HepG2 (cell line): ENCODE measurements at regions not wholly inside any gene's neighbourhood (a gene's known extent, or its start where the extent isn't known, plus 50 kb on each side); places are given as distances from the start of the nearest gene placed in this dataset.

ENCODE experiments used
- ATAC-seq: fragments of 200-7000 bp; cut with Tn5 transposase; 3 replicates; pipeline ENCODE4 v1.9.1; 2020; ENCODE audit warnings: mild to moderate bottlenecking, moderate library complexity
- BruUV-seq: library from RNA; stranded (reverse); fragments of 400-500 nt; replicated peaks from 2 replicates; lab custom pipeline; 2021; lab: Mats Ljungman, UMichigan
- CTCF ChIA-PET: fragments of 300-600 bp; formaldehyde crosslinking; extraction: SDS; loops from one replicate; lab custom pipeline; 2021; ENCODE audit warnings: low total read pairs, inconsistent platforms, low intra/inter-chr PET ratio; lab: Yijun Ruan, JAX
- POLR2A ChIA-PET: fragments of 350-600 bp; sonication (Branson Sonifier 250); formaldehyde crosslinking; loops from one replicate; lab custom pipeline; 2020; ENCODE audit warnings: antibody characterized with exemption, inconsistent platforms; lab: Yijun Ruan, JAX
- DNase-seq: peaks from one replicate; pipeline ENCODE4 v3.0.0-alpha.2; 2015; ENCODE audit warnings: low spot score
- FAIRE-seq: peaks from 3 replicates; lab custom pipeline; 2011; peaks lifted over from hg19 to GRCh38; lab: Jason Lieb, UNC
- H2AFZ ChIP-seq: one replicate; pipeline ENCODE4 v1.6.1; 2011; ENCODE audit warnings: low read length, inconsistent platforms
- H3K27ac ChIP-seq: fragments of 300-600 bp; 3 replicates; pipeline ENCODE4 v1.8.0; 2011; ENCODE audit warnings: mixed run types, mild to moderate bottlenecking, mixed read lengths, low read length, inconsistent platforms; ENCODE audit not compliant: insufficient read depth; ENCODE audit errors: extremely low read length
- H3K27me3 ChIP-seq, 2 experiments: fragments of 200-600 bp in 1 of 2; 2 replicates in 1 of 2; 3 replicates in 1 of 2; pipeline versions ENCODE4 v1.6.0 to v1.8.0; 2011; ENCODE audit warnings: low read length in 2 of 2, mild to moderate bottlenecking in 2 of 2, moderate library complexity in 2 of 2, inconsistent platforms in 1 of 2; ENCODE audit not compliant: insufficient read depth in 2 of 2, control insufficient read depth in 1 of 2
- H3K36me3 ChIP-seq, 2 experiments: fragments of 200-600 bp in 1 of 2; replicated peaks in 1 of 2; 2 replicates in 1 of 2; 3 replicates in 1 of 2; pipeline versions ENCODE4 v1.5.1 to v1.8.0; 2011; ENCODE audit warnings: low read length in 2 of 2, inconsistent platforms in 1 of 2; ENCODE audit not compliant: insufficient read depth in 2 of 2, control insufficient read depth in 1 of 2
- H3K4me1 ChIP-seq: 2 replicates; pipeline ENCODE4 v1.5.1; 2012; ENCODE audit warnings: low read length, inconsistent platforms; ENCODE audit not compliant: insufficient read depth
- H3K4me2 ChIP-seq: 2 replicates; pipeline ENCODE4 v1.6.0; 2011; ENCODE audit warnings: low read depth, low read length, inconsistent platforms
- H3K4me3 ChIP-seq, 3 experiments: fragments of 200-600 bp in 1 of 3; sonication (generic), shearing (Covaris generic) in 1 of 3; replicated peaks in 1 of 3; 2 replicates each; pipeline ENCODE4 v1.5.1; 2011 to 2016; ENCODE audit warnings: low read length in 3 of 3, inconsistent platforms in 2 of 3, low read depth in 2 of 3, mild to moderate bottlenecking in 2 of 3, control low read depth in 1 of 3, mixed read lengths in 1 of 3; ENCODE audit not compliant: insufficient read depth in 1 of 3
- H3K79me2 ChIP-seq: one replicate; pipeline ENCODE4 v1.6.1; 2011; ENCODE audit warnings: low read length, inconsistent platforms; ENCODE audit not compliant: insufficient read depth
- H3K9ac ChIP-seq: 2 replicates; pipeline ENCODE4 v1.6.0; 2011; ENCODE audit warnings: mild to moderate bottlenecking, low read depth, low read length, inconsistent platforms; ENCODE audit not compliant: insufficient read depth
- H3K9me3 ChIP-seq: 2 replicates; pipeline ENCODE4 v1.5.1; 2012; ENCODE audit warnings: mild to moderate bottlenecking, low read length
- H4K20me1 ChIP-seq: 2 replicates; pipeline ENCODE4 v1.6.0; 2011; ENCODE audit warnings: inconsistent platforms, mild to moderate bottlenecking, low read length, moderate library complexity; ENCODE audit not compliant: insufficient read depth
- GLI4 ChIP-seq: sonication (generic); formaldehyde crosslinking; IDR thresholded peaks from 2 replicates; pipeline ENCODE4 v1.5.1; 2020; ENCODE audit warnings: missing genetic modification reagents, mild to moderate bottlenecking, moderate library complexity, borderline replicate concordance
- IRF9 ChIP-seq: sonication (generic); formaldehyde crosslinking; IDR thresholded peaks from 2 replicates; pipeline ENCODE4 v1.8.0; 2022; ENCODE audit warnings: missing genetic modification reagents, mild to moderate bottlenecking, borderline replicate concordance
- KLF11 ChIP-seq: IDR thresholded peaks from 2 replicates; pipeline ENCODE4 v1.6.1; 2016; ENCODE audit warnings: missing compliant biosample characterization
- KLF12 ChIP-seq: sonication (generic); formaldehyde crosslinking; IDR thresholded peaks from 2 replicates; pipeline ENCODE4 v1.4.0; 2020; ENCODE audit warnings: missing genetic modification reagents, borderline replicate concordance
- KLF15 ChIP-seq: sonication (generic); formaldehyde crosslinking; IDR thresholded peaks from 2 replicates; pipeline ENCODE4 v1.8.1; 2023; ENCODE audit warnings: borderline replicate concordance, mild to moderate bottlenecking, inconsistent platforms, missing genetic modification reagents, mixed read lengths
- PHF5A ChIP-seq: IDR thresholded peaks from one replicate; pipeline ENCODE4 v1.6.1; 2018; ENCODE audit warnings: low read depth, missing genetic modification reagents; ENCODE audit not compliant: unreplicated experiment
- ZBED4 ChIP-seq: sonication (generic); formaldehyde crosslinking; IDR thresholded peaks from 2 replicates; pipeline ENCODE4 v1.4.0; 2020; ENCODE audit warnings: missing genetic modification reagents, borderline replicate concordance
- ZBTB38 ChIP-seq: sonication (generic); formaldehyde crosslinking; IDR thresholded peaks from 2 replicates; pipeline ENCODE4 v1.5.1; 2020; ENCODE audit warnings: mild to moderate bottlenecking, missing genetic modification reagents
- ZEB1 ChIP-seq: IDR thresholded peaks from 2 replicates; pipeline ENCODE4 v1.6.1; 2012; ENCODE audit warnings: mild to moderate bottlenecking, low read depth, inconsistent platforms; ENCODE audit not compliant: insufficient replicate concordance
- ZFP62 ChIP-seq: sonication (generic); formaldehyde crosslinking; IDR thresholded peaks from 2 replicates; pipeline ENCODE4 v1.4.0; 2020; ENCODE audit warnings: missing genetic modification reagents
- ZNF232 ChIP-seq: sonication (generic); formaldehyde crosslinking; IDR thresholded peaks from 2 replicates; pipeline ENCODE4 v1.4.0; 2020; ENCODE audit warnings: missing genetic modification reagents, borderline replicate concordance
- ZNF782 ChIP-seq: sonication (generic); formaldehyde crosslinking; IDR thresholded peaks from 2 replicates; pipeline ENCODE4 v1.4.0; 2020; ENCODE audit warnings: missing genetic modification reagents, mild to moderate bottlenecking, borderline replicate concordance
- ZSCAN22 ChIP-seq: sonication (generic); formaldehyde crosslinking; IDR thresholded peaks from 2 replicates; pipeline ENCODE4 v1.4.0; 2020; ENCODE audit warnings: mild to moderate bottlenecking, missing genetic modification reagents
- WGBS: methylation state at CpG from one replicate; pipeline ENCODE4 v1.1.6; 2017; ENCODE audit warnings: low lambda C conversion rate; 5-methylcytosine and 5-hydroxymethylcytosine counted together
- in situ Hi-C: cut with HindIII; loops from 2 replicates; pipeline ENCODE4 v1.10.0; 2017; ENCODE audit warnings: low pct_unique_long_range_greater_than_20kb; ENCODE audit not compliant: extremely low pct_ligation_motif_present
- intact Hi-C: fragments of 100-400 bp; cut with micrococcal nuclease; formaldehyde crosslinking; loops from one replicate; pipeline ENCODE4 v1.10.0; 2022; ENCODE audit not compliant: unreplicated experiment
- TF ChIP-seq, protein P1 (sequence below): sonication (generic); formaldehyde crosslinking; IDR thresholded peaks from 2 replicates; pipeline ENCODE4 v1.4.0; 2020; ENCODE audit warnings: mild to moderate bottlenecking, missing genetic modification reagents
- TF ChIP-seq, protein P2 (sequence below): sonication (generic); formaldehyde crosslinking; IDR thresholded peaks from 2 replicates; pipeline ENCODE4 v1.8.0; 2022; ENCODE audit warnings: missing genetic modification reagents, low read depth, mild to moderate bottlenecking, borderline replicate concordance

- ATAC-seq, result no peak
- POLR2A ChIA-PET, result no interaction called here
These were observed 160.0 kb downstream of the CBLN1 start for GRCh38 chr16:49121636-49122035.

DNA sequence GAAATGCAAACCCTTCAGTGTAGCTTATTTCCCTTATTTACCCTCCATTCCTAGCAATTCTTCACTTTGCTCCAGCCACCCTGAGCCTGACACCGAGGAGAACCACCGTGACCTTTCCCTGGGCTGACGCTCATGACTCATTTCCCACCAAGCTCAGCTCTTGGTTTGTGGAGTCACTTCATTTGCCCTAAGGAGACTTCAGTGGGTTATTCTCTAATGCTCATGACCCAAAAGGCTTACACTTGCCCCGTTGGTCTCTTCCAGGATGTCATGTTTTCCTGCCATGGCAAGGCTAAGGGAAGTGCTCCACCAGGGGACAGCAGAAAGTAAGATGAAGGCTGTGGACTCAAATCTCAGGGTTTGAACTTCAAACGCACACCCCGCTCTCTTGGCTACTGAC is 161.0 kb downstream of the CBLN1 start:
- no peaks in the 10 kb centered on the region for H3K9me3 ChIP-seq
- no peaks in the 10 kb centered on the region for H4K20me1 ChIP-seq
- ATAC-seq (no peak), DNase-seq (no peak), FAIRE-seq (no peak)
- ChIA-PET CTCF (no interaction called here), POLR2A (no interaction called here)
- in situ Hi-C loops (no loop called here), intact Hi-C loops (no loop called here)
- H2AFZ ChIP-seq, result no peak overlapping the region
- no peak overlapping the region for H3K27ac ChIP-seq
- 0 out of 2 replicates have a peak, but pooled peaks cover under 1% of the 10 kb centered on the region for H3K4me1 ChIP-seq
- no peak overlapping the region for H3K4me3 ChIP-seq
- WGBS, result 19% methylated on average over 6 of the region's 6 CpGs
- no peaks in the 10 kb centered on the region for H3K36me3 ChIP-seq
- H3K4me2 ChIP-seq, result no peak overlapping the region
- H3K9ac ChIP-seq, result no peak overlapping the region
- no TSS peak for BruUV-seq
- no peaks in the 10 kb centered on the region for H3K79me2 ChIP-seq
- H3K27me3 ChIP-seq, result peaks cover 0 to 4% of the 10 kb centered on the region in 2 experiments; a peak in 3 of 5 replicates
- TF ChIP-seq ZSCAN22 (CRISPR knock-in tag), result no peak
- TF ChIP-seq, protein P1, sequence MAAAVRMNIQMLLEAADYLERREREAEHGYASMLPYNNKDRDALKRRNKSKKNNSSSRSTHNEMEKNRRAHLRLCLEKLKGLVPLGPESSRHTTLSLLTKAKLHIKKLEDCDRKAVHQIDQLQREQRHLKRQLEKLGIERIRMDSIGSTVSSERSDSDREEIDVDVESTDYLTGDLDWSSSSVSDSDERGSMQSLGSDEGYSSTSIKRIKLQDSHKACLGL (CRISPR knock-in tag), result no peak
- TF ChIP-seq GLI4 (CRISPR knock-in tag), result no peak
- TF ChIP-seq KLF15, result no peak
- TF ChIP-seq ZBED4 (CRISPR knock-in tag), result no peak
- TF ChIP-seq IRF9, result no peak

More at GRCh38 chr16:49121636-49122035, 160.0 kb downstream of the CBLN1 start:
- CTCF ChIA-PET, result no interaction called here
- Histone ChIP-seq H3K9me3 (no peaks in the 10 kb centered on the region), H3K4me3 (no peak overlapping the region), H2AFZ (no peak overlapping the region), H3K27ac (no peak overlapping the region), H3K9ac (no peak overlapping the region), H3K4me1 (peaks cover 10% of the 10 kb centered on the region; the same call in 1 of the 2 replicates)
- DNase-seq (no peak), FAIRE-seq (no peak)
- intact Hi-C loops, result no loop called here
- 23% methylated on average over 5 of the region's 5 CpGs for WGBS
- no peak for TF ChIP-seq ZBTB38 (CRISPR knock-in tag)
- TF ChIP-seq, protein P2, sequence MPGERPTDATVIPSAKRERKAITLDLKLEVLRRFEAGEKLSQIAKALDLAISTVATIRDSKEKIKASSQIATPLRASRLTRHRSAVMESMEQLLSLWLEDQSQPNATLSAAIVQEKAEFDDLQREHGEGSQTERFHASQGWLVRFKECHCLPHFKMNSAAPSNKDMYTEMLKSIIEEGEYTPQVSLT (CRISPR knock-in tag), result no peak
- no peak for TF ChIP-seq KLF12 (CRISPR knock-in tag)
- no peak for TF ChIP-seq ZEB1
- no peak for TF ChIP-seq ZNF782 (CRISPR knock-in tag)
- no peak for TF ChIP-seq PHF5A
- no peak for TF ChIP-seq ZNF232 (CRISPR knock-in tag)
- no peak for TF ChIP-seq ZFP62 (CRISPR knock-in tag)
- TF ChIP-seq KLF11 (CRISPR knock-in tag), result no peak
- TF ChIP-seq, all 625 proteins: peak for 0
- Histone ChIP-seq H3K4me2 (no peak overlapping the region), H3K79me2 (no peaks in the 10 kb centered on the region), H3K27me3 (no peaks in the 10 kb centered on the region), H3K36me3 (no peaks in the 10 kb centered on the region), H4K20me1 (no peaks in the 10 kb centered on the region)
- BruUV-seq, result no TSS peak
- in situ Hi-C loops, result no loop called here
